PFSK-1 (cell line): ENCODE measurements at regions not wholly inside any gene's neighbourhood (a gene's known extent, or its start where the extent isn't known, plus 50 kb on each side); places are given as distances from the start of the nearest gene placed in this dataset.

Experiments
- FOXP2 ChIP-seq: optimal IDR thresholded peaks from 2 replicates; pipeline ENCODE3; 2011; ENCODE audit warnings: borderline replicate concordance, control low read depth, inconsistent platforms; ENCODE audit not compliant: insufficient read depth; ENCODE audit errors: extremely low read length, extremely low read depth
- POLR2AphosphoS5 ChIP-seq: IDR thresholded peaks from 2 replicates; pipeline ENCODE4 v1.6.1; 2012; ENCODE audit warnings: low read depth, mild to moderate bottlenecking, control low read depth, low read length, moderate library complexity
- REST ChIP-seq, 2 experiments: IDR thresholded peaks; 2 replicates each; pipeline versions ENCODE4 v1.6.1 to v1.8.0; 2011 to 2012; ENCODE audit warnings: low read depth in 2 of 2, low read length in 2 of 2, control low read depth in 1 of 2, inconsistent platforms in 1 of 2, mild to moderate bottlenecking in 1 of 2, moderate library complexity in 1 of 2; ENCODE audit not compliant: insufficient read depth in 1 of 2
- SIN3A ChIP-seq: IDR thresholded peaks from 2 replicates; pipeline ENCODE4 v1.6.1; 2012; ENCODE audit warnings: mild to moderate bottlenecking, low read length, moderate library complexity, borderline replicate concordance; ENCODE audit not compliant: insufficient read depth
- TAF1 ChIP-seq: IDR thresholded peaks from 2 replicates; pipeline ENCODE4 v1.6.1; 2012; ENCODE audit warnings: low read length, control low read depth, borderline replicate concordance; ENCODE audit not compliant: insufficient read depth

GRCh38 chr2:145386973-145387372 lies 867.1 kb upstream of the ZEB2 start:
- TF ChIP-seq FOXP2: no peak
- TF ChIP-seq POLR2AphosphoS5: no peak
- no peak for TF ChIP-seq TAF1
- no peak for TF ChIP-seq REST (IDR thresholded peaks at IDR 0.05; ENCODE audit: insufficient read depth in 1 of 2, low read depth in 2 of 2, low read length in 2 of 2)
- no peak for TF ChIP-seq SIN3A

GRCh38 chr2:145383961-145384360 lies 864.0 kb upstream of the ZEB2 start:
- TF ChIP-seq POLR2AphosphoS5: no peak
- no peak for TF ChIP-seq SIN3A
- no peak for TF ChIP-seq FOXP2
- no peak for TF ChIP-seq REST (IDR thresholded peaks at IDR 0.05; ENCODE audit: insufficient read depth in 1 of 2, low read depth in 2 of 2, low read length in 2 of 2)
- no peak for TF ChIP-seq TAF1

GRCh38 chr2:145380436-145381017 lies 860.6 kb upstream of the ZEB2 start:
- TF ChIP-seq FOXP2 (no peak), TAF1 (no peak), REST (IDR thresholded peaks at IDR 0.05; ENCODE audit: insufficient read depth in 1 of 2, low read depth in 2 of 2, low read length in 2 of 2) (no peak), POLR2AphosphoS5 (no peak), SIN3A (no peak)

- TF ChIP-seq FOXP2 (no peak), REST (IDR thresholded peaks at IDR 0.05; ENCODE audit: insufficient read depth in 1 of 2, low read depth in 2 of 2, low read length in 2 of 2) (no peak), SIN3A (no peak), POLR2AphosphoS5 (no peak), TAF1 (no peak)
Observed at GRCh38 chr2:145379934-145380333, 860.0 kb upstream of the ZEB2 start.

GRCh38 chr2:145374165-145374564 lies 854.2 kb upstream of the ZEB2 start:
- no peak for TF ChIP-seq POLR2AphosphoS5
- TF ChIP-seq FOXP2: no peak
- no peak for TF ChIP-seq TAF1
- TF ChIP-seq SIN3A: no peak
- TF ChIP-seq REST (IDR thresholded peaks at IDR 0.05; ENCODE audit: insufficient read depth in 1 of 2, low read depth in 2 of 2, low read length in 2 of 2): no peak
